ENCODE measurements at regions not wholly inside any gene's neighbourhood (a gene's known extent, or its start where the extent isn't known, plus 50 kb on each side); places are given as distances from the start of the nearest gene placed in this dataset.
"Not testable (repeated sequence)": the region's sequence is repeated elsewhere in the genome, so short reads cannot be mapped to it uniquely, and the experiment has no call there.

GRCh38 chr18:67132919-67133318 lies 383.6 kb downstream of the DSEL start:
- TF ChIP-seq, protein P1, sequence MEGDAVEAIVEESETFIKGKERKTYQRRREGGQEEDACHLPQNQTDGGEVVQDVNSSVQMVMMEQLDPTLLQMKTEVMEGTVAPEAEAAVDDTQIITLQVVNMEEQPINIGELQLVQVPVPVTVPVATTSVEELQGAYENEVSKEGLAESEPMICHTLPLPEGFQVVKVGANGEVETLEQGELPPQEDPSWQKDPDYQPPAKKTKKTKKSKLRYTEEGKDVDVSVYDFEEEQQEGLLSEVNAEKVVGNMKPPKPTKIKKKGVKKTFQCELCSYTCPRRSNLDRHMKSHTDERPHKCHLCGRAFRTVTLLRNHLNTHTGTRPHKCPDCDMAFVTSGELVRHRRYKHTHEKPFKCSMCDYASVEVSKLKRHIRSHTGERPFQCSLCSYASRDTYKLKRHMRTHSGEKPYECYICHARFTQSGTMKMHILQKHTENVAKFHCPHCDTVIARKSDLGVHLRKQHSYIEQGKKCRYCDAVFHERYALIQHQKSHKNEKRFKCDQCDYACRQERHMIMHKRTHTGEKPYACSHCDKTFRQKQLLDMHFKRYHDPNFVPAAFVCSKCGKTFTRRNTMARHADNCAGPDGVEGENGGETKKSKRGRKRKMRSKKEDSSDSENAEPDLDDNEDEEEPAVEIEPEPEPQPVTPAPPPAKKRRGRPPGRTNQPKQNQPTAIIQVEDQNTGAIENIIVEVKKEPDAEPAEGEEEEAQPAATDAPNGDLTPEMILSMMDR (IDR thresholded peaks at IDR 0.05; ENCODE audit: low read depth, low read length, missing control alignments): no peak
- no peak overlapping the region for H3K4me3 ChIP-seq (replicated peaks; ENCODE audit: low read depth, low read length)
- no peak for DNase-seq (ENCODE audit: extremely low read depth, low read depth)

- TF ChIP-seq, protein P1 (IDR thresholded peaks at IDR 0.05; ENCODE audit: low read depth, low read length, missing control alignments): no peak
- no peak for DNase-seq (ENCODE audit: extremely low read depth, low read depth)
- no peak overlapping the region for H3K4me3 ChIP-seq (replicated peaks; ENCODE audit: low read depth, low read length)
These were observed 385.0 kb downstream of the DSEL start for GRCh38 chr18:67131498-67131897.

DNA sequence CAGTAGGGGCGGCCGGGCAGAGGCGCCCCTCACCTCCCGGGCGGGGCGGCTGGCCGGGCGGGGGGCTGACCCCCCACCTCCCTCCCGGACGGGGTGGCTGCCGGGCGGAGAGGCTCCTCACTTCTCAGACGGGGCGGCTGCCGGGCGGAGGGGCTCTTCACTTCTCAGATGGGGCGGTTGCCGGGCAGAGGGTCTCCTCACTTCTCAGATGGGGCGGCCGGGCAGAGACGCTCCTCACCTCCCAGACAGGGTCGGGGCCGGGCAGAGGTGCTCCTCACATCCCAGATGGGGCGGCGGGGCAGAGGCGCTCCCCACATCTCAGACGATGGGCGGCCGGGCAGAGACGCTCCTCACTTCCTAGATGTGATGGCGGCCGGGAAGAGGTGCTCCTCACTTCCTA lies 389.8 kb downstream of the DSEL start:
- not testable (repeated sequence) for DNase-seq (ENCODE audit: extremely low read depth, low read depth); H3K4me3 ChIP-seq (replicated peaks; ENCODE audit: low read depth, low read length)

- TF ChIP-seq, protein P1 (IDR thresholded peaks at IDR 0.05; ENCODE audit: low read depth, low read length, missing control alignments): no peak
These were observed 392.6 kb downstream of the DSEL start for GRCh38 chr18:67123901-67124300.

GRCh38 chr18:67117804-67118203 lies 398.7 kb downstream of the DSEL start:
- TF ChIP-seq, protein P1 (IDR thresholded peaks at IDR 0.05; ENCODE audit: low read depth, low read length, missing control alignments): no peak
- no peak for DNase-seq (ENCODE audit: extremely low read depth, low read depth)
- no peak overlapping the region for H3K4me3 ChIP-seq (replicated peaks; ENCODE audit: low read depth, low read length)

More at GRCh38 chr18:67123901-67124300, 392.6 kb downstream of the DSEL start:
- DNase-seq (ENCODE audit: extremely low read depth, low read depth): no peak
- no peak overlapping the region for H3K4me3 ChIP-seq (replicated peaks; ENCODE audit: low read depth, low read length)

DNA sequence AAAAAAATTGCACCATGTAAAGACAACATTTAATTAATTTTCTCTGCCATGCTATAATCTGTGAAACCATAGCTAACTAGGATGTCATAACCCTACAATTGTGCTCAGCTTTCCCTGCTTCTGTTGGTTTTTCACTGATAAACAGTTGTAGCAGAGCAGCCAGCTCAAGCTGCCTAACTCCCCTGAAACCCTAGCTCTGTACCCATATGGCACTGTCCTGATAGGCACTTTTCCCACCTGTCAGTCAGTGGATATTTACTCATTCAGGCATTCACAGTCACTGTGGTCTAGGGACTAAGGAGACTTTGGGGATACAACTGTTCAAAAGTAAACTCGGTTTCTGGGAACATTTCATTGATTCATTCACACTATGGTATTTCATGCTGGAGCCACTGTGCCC lies 407.0 kb downstream of the DSEL start:
- no peak for DNase-seq (ENCODE audit: extremely low read depth, low read depth)
- H3K4me3 ChIP-seq (replicated peaks; ENCODE audit: low read depth, low read length): no peak overlapping the region
- TF ChIP-seq, protein P1 (IDR thresholded peaks at IDR 0.05; ENCODE audit: low read depth, low read length, missing control alignments): no peak

- H3K4me3 ChIP-seq (replicated peaks; ENCODE audit: low read depth, low read length): no peak overlapping the region
- TF ChIP-seq, protein P1 (IDR thresholded peaks at IDR 0.05; ENCODE audit: low read depth, low read length, missing control alignments): no peak
- no peak for DNase-seq (ENCODE audit: extremely low read depth, low read depth)
These were observed 407.6 kb downstream of the DSEL start for GRCh38 chr18:67108894-67109293.

Data from HFF-Myc (cell line).